LNCaP clone FGC (cell line): ENCODE measurements at regions not wholly inside any gene's neighbourhood (a gene's known extent, or its start where the extent isn't known, plus 50 kb on each side); places are given as distances from the start of the nearest gene placed in this dataset.
A peak's percentile ranks its signal among the peaks of the same experiment; 100 is the strongest.

Experiments used
- DNase-seq: peaks from one replicate; pipeline ENCODE4 v3.0.0-alpha.2; 2011; ENCODE audit warnings: low read depth
- H3K4me3 ChIP-seq: 2 replicates; pipeline ENCODE4 v1.5.1; 2011; ENCODE audit warnings: mild to moderate bottlenecking, low read depth, low read length, control low read depth
- TF ChIP-seq, protein P1 (sequence below): IDR thresholded peaks from 2 replicates; pipeline ENCODE4 v1.5.1; 2012; ENCODE audit warnings: mild to moderate bottlenecking; ENCODE audit not compliant: control insufficient read depth, insufficient read depth; ENCODE audit errors: extremely low read depth

GRCh38 chr12:45591635-45592034, 137.9 kb upstream of the ARID2 start:
- TF ChIP-seq, protein P1, sequence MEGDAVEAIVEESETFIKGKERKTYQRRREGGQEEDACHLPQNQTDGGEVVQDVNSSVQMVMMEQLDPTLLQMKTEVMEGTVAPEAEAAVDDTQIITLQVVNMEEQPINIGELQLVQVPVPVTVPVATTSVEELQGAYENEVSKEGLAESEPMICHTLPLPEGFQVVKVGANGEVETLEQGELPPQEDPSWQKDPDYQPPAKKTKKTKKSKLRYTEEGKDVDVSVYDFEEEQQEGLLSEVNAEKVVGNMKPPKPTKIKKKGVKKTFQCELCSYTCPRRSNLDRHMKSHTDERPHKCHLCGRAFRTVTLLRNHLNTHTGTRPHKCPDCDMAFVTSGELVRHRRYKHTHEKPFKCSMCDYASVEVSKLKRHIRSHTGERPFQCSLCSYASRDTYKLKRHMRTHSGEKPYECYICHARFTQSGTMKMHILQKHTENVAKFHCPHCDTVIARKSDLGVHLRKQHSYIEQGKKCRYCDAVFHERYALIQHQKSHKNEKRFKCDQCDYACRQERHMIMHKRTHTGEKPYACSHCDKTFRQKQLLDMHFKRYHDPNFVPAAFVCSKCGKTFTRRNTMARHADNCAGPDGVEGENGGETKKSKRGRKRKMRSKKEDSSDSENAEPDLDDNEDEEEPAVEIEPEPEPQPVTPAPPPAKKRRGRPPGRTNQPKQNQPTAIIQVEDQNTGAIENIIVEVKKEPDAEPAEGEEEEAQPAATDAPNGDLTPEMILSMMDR: no peak
- DNase-seq: no peak

DNA sequence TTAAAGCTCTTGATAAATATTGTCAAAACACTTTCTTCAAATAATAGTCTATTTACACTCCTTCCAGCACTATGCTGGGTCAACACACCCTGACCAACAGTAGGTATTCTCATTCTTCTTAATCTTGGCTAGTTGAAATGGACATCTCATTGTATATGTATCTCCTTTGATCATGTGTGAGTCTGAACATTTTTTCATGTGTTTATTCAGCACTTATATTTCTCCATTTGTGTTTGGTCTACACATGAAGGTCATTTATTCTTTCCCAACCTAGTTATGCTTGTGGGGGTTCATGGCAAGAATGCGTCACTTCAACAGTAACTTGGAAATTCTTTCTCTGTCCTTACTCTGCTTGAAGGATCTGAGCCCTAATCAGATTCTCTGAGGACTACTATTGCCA, 133.1 kb upstream of the ARID2 start:
- TF ChIP-seq, protein P1: no peak
- no peak overlapping the region for H3K4me3 ChIP-seq
- no peak for DNase-seq

More at GRCh38 chr12:45591635-45592034, 137.9 kb upstream of the ARID2 start:
- H3K4me3 ChIP-seq: no peak overlapping the region

GRCh38 chr12:45598336-45598735, 131.2 kb upstream of the ARID2 start:
- no peak overlapping the region for H3K4me3 ChIP-seq
- TF ChIP-seq, protein P1: no peak

GRCh38 chr12:45598761-45599160, 130.7 kb upstream of the ARID2 start:
- no peak for DNase-seq
- no peak overlapping the region for H3K4me3 ChIP-seq
- TF ChIP-seq, protein P1: no peak

More at GRCh38 chr12:45598336-45598735, 131.2 kb upstream of the ARID2 start:
- no peak for DNase-seq

- no peak overlapping the region for H3K4me3 ChIP-seq
- DNase-seq: no peak
- TF ChIP-seq, protein P1: no peak
These were observed 130.3 kb upstream of the ARID2 start for GRCh38 chr12:45599196-45599595.

GRCh38 chr12:45601390-45601789, 128.1 kb upstream of the ARID2 start:
- TF ChIP-seq, protein P1: no peak
- no peak overlapping the region for H3K4me3 ChIP-seq
- DNase-seq: peak; percentile 59

DNA sequence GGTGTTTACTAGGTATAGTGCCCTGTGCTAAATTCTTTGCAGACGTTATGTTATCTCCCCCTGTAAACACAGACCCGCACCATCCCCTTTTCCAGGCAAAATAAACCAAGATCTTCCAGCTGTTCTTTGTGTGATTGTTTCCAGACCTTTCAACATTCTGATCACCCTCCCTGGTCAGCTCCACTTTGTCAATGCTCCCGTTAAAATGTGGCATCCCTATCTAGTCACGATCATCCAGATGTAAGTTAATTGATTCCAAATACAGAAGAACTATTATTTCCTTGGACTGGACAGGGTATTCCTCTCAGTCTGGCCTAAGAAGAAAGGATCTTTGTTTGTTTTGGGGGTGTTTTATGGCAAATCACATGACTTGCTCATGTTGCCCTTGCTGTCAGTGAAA, 127.6 kb upstream of the ARID2 start:
- no peak overlapping the region for H3K4me3 ChIP-seq
- TF ChIP-seq, protein P1: no peak
- no peak for DNase-seq
